KBM-7 (cell line): ENCODE measurements at regions not wholly inside any gene's neighbourhood (a gene's known extent, or its start where the extent isn't known, plus 50 kb on each side); places are given as distances from the start of the nearest gene placed in this dataset.

Source experiments
- DNase-seq: peaks from one replicate; pipeline ENCODE4 v3.0.0-alpha.2; 2015
- in situ Hi-C: fragments of 300-500 bp; cut with MboI; formaldehyde crosslinking; loops from 2 replicates; pipeline ENCODE4 v1.14.3; 2020; ENCODE audit warnings: low sequenced_read_pairs, low pct_unique_long_range_greater_than_20kb, mixed read lengths

- DNase-seq = no peak
These were observed 254.4 kb upstream of the ARRDC4 start for GRCh38 chr15:97706059-97706458.

DNA sequence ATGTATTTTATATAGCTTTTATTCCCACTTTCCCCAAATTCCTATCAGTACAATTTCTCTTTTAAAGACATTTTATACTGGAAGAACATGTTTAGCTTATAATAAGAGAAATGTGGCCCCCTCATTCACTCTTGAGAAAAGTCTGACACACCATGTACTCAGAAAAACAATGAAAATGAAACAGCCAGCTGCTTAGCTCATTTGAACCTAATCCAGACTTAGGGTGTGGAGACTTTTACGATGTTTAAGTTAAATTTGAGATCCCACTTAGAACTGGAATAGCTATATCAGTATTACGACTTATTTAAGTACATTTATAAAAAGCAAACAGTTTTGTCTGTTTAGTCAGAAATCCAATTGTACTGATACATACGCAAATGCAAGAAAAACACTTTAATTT, 252.3 kb upstream of the ARRDC4 start:
- no peak for DNase-seq
- in situ Hi-C loops = no loop called here

More at GRCh38 chr15:97706059-97706458, 254.4 kb upstream of the ARRDC4 start:
- in situ Hi-C loops = no loop called here

GRCh38 chr15:97712530-97712929, 248.0 kb upstream of the ARRDC4 start:
- in situ Hi-C loops = no loop called here
- DNase-seq = no peak

GRCh38 chr15:97717806-97718205, 242.7 kb upstream of the ARRDC4 start:
- in situ Hi-C loops = no loop called here
- no peak for DNase-seq

GRCh38 chr15:97718509-97718908, 242.0 kb upstream of the ARRDC4 start:
- in situ Hi-C loops = no loop called here
- no peak for DNase-seq

DNA sequence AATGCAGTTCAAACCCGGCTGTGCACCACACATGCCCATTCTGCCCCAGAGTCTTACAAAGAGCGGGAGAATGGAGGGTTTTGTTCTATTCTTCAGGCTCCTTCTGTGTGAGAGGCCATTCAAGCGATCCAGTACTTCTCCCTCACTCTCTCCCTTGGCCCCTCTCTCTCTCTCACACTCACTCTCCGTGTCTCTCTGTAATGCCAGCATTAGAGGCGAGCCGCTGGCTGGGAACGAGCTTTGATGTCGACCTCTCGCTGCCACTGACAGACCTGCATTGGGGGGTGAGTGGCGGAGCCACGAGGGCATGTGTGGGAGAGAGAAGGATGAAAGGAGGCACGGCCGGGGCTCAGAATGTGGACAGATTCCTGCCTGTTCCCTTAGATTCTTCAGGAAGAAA, 231.7 kb upstream of the ARRDC4 start:
- DNase-seq = no peak

GRCh38 chr15:97729270-97729669, 231.2 kb upstream of the ARRDC4 start:
- in situ Hi-C loops = no loop called here
- DNase-seq = no peak

More for the DNA sequence above, 231.7 kb upstream of the ARRDC4 start:
- in situ Hi-C loops = no loop called here

GRCh38 chr15:97730315-97730714, 230.2 kb upstream of the ARRDC4 start:
- no peak for DNase-seq
- in situ Hi-C loops = no loop called here

GRCh38 chr15:97731859-97732258, 228.6 kb upstream of the ARRDC4 start:
- in situ Hi-C loops = no loop called here
- DNase-seq = no peak

DNA sequence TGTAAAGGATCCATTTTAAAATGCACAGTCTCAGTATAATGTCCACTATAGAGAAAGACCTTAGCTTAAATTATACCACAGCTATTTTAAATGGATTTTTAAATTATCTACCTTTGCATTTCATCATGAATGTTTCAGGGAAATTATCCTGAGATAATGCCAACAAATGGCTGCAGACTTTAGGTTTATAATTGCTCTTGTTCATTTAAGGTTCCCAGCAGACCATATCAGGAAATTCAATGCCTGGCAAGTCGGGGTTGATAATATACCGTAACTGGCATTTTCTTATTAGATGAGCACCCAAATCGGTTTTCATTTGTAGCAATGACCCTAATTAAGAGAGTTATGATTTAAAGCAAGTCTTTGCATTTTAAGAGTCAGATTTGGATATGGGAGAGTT, 227.1 kb upstream of the ARRDC4 start:
- in situ Hi-C loops = no loop called here
- DNase-seq = no peak

DNA sequence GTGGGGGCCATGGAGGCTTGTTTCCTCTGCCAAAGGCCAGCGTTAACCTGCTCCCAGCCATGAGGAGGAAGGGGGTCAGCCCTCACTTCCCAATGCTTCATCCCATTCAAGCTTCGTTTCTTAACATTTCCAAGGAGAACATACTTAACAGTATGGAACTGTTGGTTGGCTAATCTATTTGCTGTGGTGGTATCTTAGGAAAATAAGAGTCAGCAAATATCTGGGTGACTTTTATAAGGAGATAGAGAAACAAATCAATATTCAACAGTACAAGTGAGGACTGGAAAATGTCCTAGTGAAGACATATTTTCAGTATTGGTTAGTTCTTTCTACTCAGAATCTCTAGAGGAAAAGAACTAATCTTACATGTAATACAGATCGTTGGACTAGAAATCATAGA, 223.8 kb upstream of the ARRDC4 start:
- in situ Hi-C loops = no loop called here
- no peak for DNase-seq

- peak; percentile 64 for DNase-seq
- in situ Hi-C loops = no loop called here
These were observed 214.9 kb upstream of the ARRDC4 start for GRCh38 chr15:97745481-97746071.

GRCh38 chr15:97747342-97747741, 213.2 kb upstream of the ARRDC4 start:
- in situ Hi-C loops = no loop called here
- no peak for DNase-seq

DNA sequence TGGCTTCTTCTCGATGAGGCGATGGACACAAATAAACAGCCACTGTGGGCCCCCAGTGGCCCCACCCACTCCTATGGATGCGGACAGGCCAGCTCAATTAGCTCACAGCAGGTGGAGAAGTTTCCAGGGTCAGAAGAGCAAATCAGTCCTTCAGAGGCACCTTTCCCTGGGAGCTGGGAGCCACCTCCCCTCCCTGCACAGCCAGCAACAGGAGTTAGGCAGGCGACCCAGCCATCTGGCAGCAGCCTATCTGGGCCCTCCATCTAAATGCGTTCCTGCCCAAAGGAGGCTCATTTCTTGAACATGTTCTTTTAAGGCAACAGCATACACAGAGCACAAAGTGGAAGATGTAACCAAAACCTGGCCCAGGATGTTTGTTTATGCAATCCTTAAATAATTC, 211.9 kb upstream of the ARRDC4 start:
- DNase-seq = no peak
- in situ Hi-C loops = no loop called here

DNA sequence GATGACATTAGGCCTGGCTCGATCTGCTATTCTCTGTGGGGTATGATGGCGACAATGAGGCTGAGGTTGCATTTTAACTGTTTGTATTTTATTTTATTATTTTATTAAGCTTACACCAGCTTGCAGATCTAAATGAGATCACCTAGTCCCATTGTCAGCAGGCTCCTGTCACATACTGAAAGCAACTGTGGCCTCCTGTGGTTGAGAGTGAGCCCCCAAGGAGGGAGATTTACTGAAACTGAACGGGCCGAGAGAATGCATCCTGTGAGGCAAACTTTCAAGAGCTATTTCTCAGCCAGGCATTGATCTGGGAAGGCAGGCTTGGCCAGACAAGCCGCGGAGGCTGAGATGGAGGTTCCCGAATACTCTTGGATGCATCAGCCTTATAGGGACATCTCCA, 210.4 kb upstream of the ARRDC4 start:
- DNase-seq = no peak
- in situ Hi-C loops = no loop called here

DNA sequence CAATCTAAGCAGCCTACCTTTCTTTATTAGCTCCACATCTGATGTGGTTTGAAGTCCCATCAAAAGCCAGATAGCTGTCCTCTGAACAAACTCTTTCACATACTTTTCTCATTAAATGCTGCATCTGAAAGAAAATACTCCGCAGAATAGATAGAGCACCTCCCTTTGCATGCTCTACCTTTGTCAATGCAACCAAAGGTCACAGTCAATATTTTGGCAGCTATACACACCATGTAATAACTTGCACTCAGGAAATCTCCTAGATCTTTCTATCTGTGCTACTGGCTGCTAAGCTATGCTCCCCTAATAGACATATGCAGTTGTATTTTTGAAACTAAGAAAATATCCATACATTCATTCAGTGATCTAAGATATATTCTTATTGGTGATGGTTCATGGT, 204.8 kb upstream of the ARRDC4 start:
- in situ Hi-C loops = no loop called here
- no peak for DNase-seq

DNA sequence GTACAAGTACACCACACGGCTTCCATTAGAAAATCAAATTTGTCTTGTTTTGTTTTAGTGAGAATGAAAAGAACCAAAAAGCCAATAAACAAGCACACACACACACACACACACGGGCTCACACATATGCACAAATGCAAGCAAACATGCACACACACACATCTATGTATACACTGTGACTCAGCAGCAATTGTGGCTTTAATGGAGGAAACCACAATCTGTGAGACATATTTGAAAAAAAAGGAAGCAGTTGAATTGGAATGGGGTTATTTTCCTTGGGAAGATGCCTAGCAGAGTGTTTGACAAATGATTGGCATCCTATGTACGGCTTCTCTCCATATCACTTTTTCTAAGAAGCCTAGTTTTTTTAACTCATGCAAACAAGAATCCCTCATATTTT, 201.1 kb upstream of the ARRDC4 start:
- in situ Hi-C loops = no loop called here
- DNase-seq = peak; percentile 64

DNA sequence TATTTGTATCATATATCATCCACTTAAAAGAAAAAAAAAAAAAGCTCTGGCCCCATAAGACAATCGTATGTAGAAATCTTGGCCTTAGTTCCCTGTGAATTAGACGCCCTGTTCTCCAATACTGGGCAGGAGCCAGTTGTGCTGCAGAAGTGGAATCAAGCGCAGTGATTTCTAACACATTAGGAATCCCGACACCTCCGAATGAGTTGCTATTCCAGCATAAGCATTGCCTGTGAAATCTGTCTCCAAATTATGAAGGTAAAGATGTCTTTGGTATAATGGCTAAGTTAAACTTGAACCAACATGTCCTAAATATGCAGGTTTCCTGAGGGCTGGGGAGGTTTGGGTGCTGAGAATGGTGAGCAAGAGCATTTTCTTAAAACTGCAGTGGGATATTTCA, 199.4 kb upstream of the ARRDC4 start:
- no peak for DNase-seq
- in situ Hi-C loops = no loop called here

- in situ Hi-C loops = no loop called here
- DNase-seq = no peak
These were observed 177.3 kb upstream of the ARRDC4 start for GRCh38 chr15:97783240-97783639.

DNA sequence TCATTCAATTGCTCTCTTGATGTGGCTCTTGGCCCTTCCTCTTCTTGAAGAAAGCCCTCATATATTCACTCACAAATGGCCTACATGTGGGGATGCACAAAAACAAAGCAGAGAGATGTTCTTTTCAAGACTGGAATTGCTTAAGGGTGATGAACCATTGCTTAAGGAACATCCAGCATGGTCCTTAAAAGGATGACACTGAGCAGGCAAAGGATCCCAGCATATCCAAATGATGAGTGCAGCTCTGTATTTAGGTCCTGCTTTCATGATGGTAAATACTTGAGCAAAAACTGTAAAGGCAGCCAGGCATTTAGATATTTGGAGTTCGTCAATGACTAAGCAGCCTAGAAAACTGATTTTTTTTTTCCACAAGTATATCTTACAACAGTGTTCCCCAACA, 173.8 kb upstream of the ARRDC4 start:
- in situ Hi-C loops = no loop called here
- DNase-seq = no peak

GRCh38 chr15:97790180-97790579, 170.3 kb upstream of the ARRDC4 start:
- in situ Hi-C loops = no loop called here
- no peak for DNase-seq
